GM12878 (cell line): ENCODE measurements at regions not wholly inside any gene's neighbourhood (a gene's known extent, or its start where the extent isn't known, plus 50 kb on each side); places are given as distances from the start of the nearest gene placed in this dataset.

Experiments
- ATAC-seq: fragments of 200-7000 bp; cut with Tn5 transposase; 3 replicates; pipeline ENCODE4 v1.9.1; 2020; ENCODE audit warnings: mild to moderate bottlenecking, moderate library complexity
- BruUV-seq: library from RNA; stranded (reverse); fragments of 400-500 nt; replicated peaks from 2 replicates; lab custom pipeline; 2021; lab: Mats Ljungman, UMichigan
- CTCF ChIA-PET: fragments of 300-600 bp; sonication (Branson Sonifier 250); formaldehyde crosslinking; extraction: SDS; loops from one replicate; lab custom pipeline; 2021; ENCODE audit warnings: inconsistent platforms; lab: Yijun Ruan, JAX
- POLR2A ChIA-PET: fragments of 350-600 bp; formaldehyde crosslinking; extraction: SDS; loops from one replicate; lab custom pipeline; 2021; ENCODE audit warnings: inconsistent platforms; lab: Charles Lee
- RAD21 ChIA-PET: fragments of 300-600 bp; sonication (Branson Sonifier 250); formaldehyde crosslinking; loops from one replicate; lab custom pipeline; 2023; ENCODE audit warnings: antibody characterized with exemption; ENCODE audit not compliant: unreplicated experiment; lab: Charles Lee
- SMC1A ChIA-PET: fragments of 300-600 bp; sonication (Branson Sonifier 250); formaldehyde crosslinking; loops from one replicate; lab custom pipeline; 2023; ENCODE audit not compliant: unreplicated experiment, uncharacterized antibody; lab: Charles Lee
- DNase-seq: peaks from one replicate; pipeline ENCODE4 v3.0.0-alpha.2; 2011; ENCODE audit warnings: low read depth, low spot score
- FAIRE-seq: peaks from 3 replicates; lab custom pipeline; 2011; peaks lifted over from hg19 to GRCh38; lab: Jason Lieb, UNC
- H2AFZ ChIP-seq: 2 replicates; pipeline ENCODE4 v1.6.0; 2011; ENCODE audit warnings: low read depth, low read length, control low read depth; ENCODE audit not compliant: control insufficient read depth
- H3K27ac ChIP-seq: 2 replicates; pipeline ENCODE4 v1.5.1; 2011; ENCODE audit warnings: control low read depth; ENCODE audit not compliant: control insufficient read depth, insufficient read depth
- H3K27me3 ChIP-seq, 2 experiments: replicated peaks in 1 of 2; 2 replicates each; pipeline versions ENCODE4 v1.6.0 to v1.6.1; 2011; ENCODE audit warnings: low read length in 1 of 2; ENCODE audit not compliant: control insufficient read depth in 2 of 2, insufficient read depth in 2 of 2
- H3K36me3 ChIP-seq, 2 experiments: 2 replicates each; pipeline ENCODE4 v1.5.1; 2011; ENCODE audit warnings: low read length in 1 of 2; ENCODE audit not compliant: control insufficient read depth in 2 of 2, insufficient read depth in 2 of 2
- H3K4me1 ChIP-seq: 2 replicates; pipeline ENCODE4 v1.6.1; 2011; ENCODE audit warnings: mild to moderate bottlenecking, low read length, moderate library complexity, mixed read lengths; ENCODE audit not compliant: control insufficient read depth, insufficient read depth
- H3K4me2 ChIP-seq: 2 replicates; pipeline ENCODE4 v1.6.0; 2011; ENCODE audit warnings: control low read depth; ENCODE audit not compliant: control insufficient read depth, insufficient read depth
- H3K4me3 ChIP-seq: fragments of 200-600 bp; sonication (generic); 2 replicates; pipeline ENCODE4 v1.5.1; 2016
- H3K79me2 ChIP-seq: 2 replicates; pipeline ENCODE4 v1.6.0; 2011; ENCODE audit warnings: low read length; ENCODE audit not compliant: control insufficient read depth, insufficient read depth
- H3K9ac ChIP-seq: 2 replicates; pipeline ENCODE4 v1.8.0; 2011; ENCODE audit warnings: low read length, control low read depth, mixed read lengths; ENCODE audit not compliant: control insufficient read depth, insufficient read depth
- H3K9me3 ChIP-seq: replicated peaks from 3 replicates; pipeline ENCODE4 v1.5.1; 2011; ENCODE audit warnings: mild to moderate bottlenecking, low read length; ENCODE audit not compliant: control insufficient read depth, insufficient read depth
- H4K20me1 ChIP-seq: 2 replicates; pipeline ENCODE4 v1.6.0; 2011; ENCODE audit not compliant: control insufficient read depth, insufficient read depth
- CEBPB ChIP-seq, 2 experiments: fragments of 150-350 bp in 1 of 2; IDR thresholded peaks; 2 replicates each; pipeline ENCODE4 v1.6.1; 2012 to 2014; ENCODE audit warnings: low read depth in 2 of 2, low read length in 2 of 2, borderline replicate concordance in 1 of 2, inconsistent platforms in 1 of 2
- CHD4 ChIP-seq: fragments of 200-600 bp; sonication (generic); IDR thresholded peaks from 2 replicates; pipeline ENCODE4 v1.6.1; 2016; ENCODE audit warnings: mild to moderate bottlenecking
- EP300 ChIP-seq, 2 experiments: fragments of 150-350 bp in 1 of 2; IDR thresholded peaks; 2 replicates each; pipeline ENCODE4 v1.6.1; 2011 to 2012; ENCODE audit warnings: low read depth in 2 of 2, low read length in 2 of 2, borderline replicate concordance in 1 of 2, improper control_type of control experiment in 1 of 2, inconsistent platforms in 1 of 2; ENCODE audit not compliant: control insufficient read depth in 1 of 2
- JUND ChIP-seq: IDR thresholded peaks from 2 replicates; pipeline ENCODE4 v1.6.1; 2012; ENCODE audit warnings: low read depth, mild to moderate bottlenecking, low read length, improper control_type of control experiment, moderate library complexity
- MYB ChIP-seq: fragments of 150-350 bp; IDR thresholded peaks from 2 replicates; pipeline ENCODE4 v1.6.1; 2014; ENCODE audit warnings: mild to moderate bottlenecking, low read depth, low read length, borderline replicate concordance
- RAD21 ChIP-seq: IDR thresholded peaks from 2 replicates; pipeline ENCODE4 v1.6.1; 2011; ENCODE audit warnings: mild to moderate bottlenecking, low read depth, low read length, moderate library complexity; ENCODE audit not compliant: insufficient read depth
- RBBP5 ChIP-seq: fragments of 200-600 bp; sonication (generic); conservative IDR thresholded peaks from 2 replicates; pipeline ENCODE4 v1.6.1; 2016
- RELA ChIP-seq: fragments of 450-650 bp; IDR thresholded peaks from 2 replicates; pipeline ENCODE4 v1.8.0; 2014; ENCODE audit warnings: borderline replicate concordance; ENCODE audit not compliant: partially characterized antibody
- SMAD1 ChIP-seq: fragments of 450-650 bp; IDR thresholded peaks from 2 replicates; pipeline ENCODE4 v1.6.1; 2018; ENCODE audit warnings: mild to moderate bottlenecking, low read depth; ENCODE audit not compliant: partially characterized antibody
- SMC3 ChIP-seq: IDR thresholded peaks from 2 replicates; pipeline ENCODE4 v1.6.1; 2011; ENCODE audit warnings: low read length, improper control_type of control experiment, borderline replicate concordance
- STAT3 ChIP-seq: IDR thresholded peaks from 2 replicates; pipeline ENCODE4 v1.6.1; 2011; ENCODE audit warnings: low read depth, low read length, improper control_type of control experiment
- SUPT20H ChIP-seq: IDR thresholded peaks from 2 replicates; pipeline ENCODE4 v1.6.1; 2011; ENCODE audit warnings: low read depth, mild to moderate bottlenecking, low read length, moderate library complexity, borderline replicate concordance; ENCODE audit not compliant: control insufficient read depth
- TCF3 ChIP-seq: IDR thresholded peaks from 2 replicates; pipeline ENCODE4 v1.6.1; 2012; ENCODE audit warnings: low read depth, mild to moderate bottlenecking, low read length, borderline replicate concordance; ENCODE audit not compliant: insufficient read depth
- WGBS: methylation state at CpG from one replicate; pipeline ENCODE4 v1.1.6; 2016; ENCODE audit warnings: low lambda C conversion rate; ENCODE audit not compliant: insufficient replicate concordance, insufficient coverage; ENCODE audit errors: missing lambda C conversion rate; 5-methylcytosine and 5-hydroxymethylcytosine counted together
- in situ Hi-C: fragments of 300-500 bp; cut with MboI; formaldehyde crosslinking; loops from 9 replicates; pipeline ENCODE4 v1.14.3; 2018; ENCODE audit warnings: mixed read lengths
- intact Hi-C: fragments of 100-400 bp; cut with micrococcal nuclease; formaldehyde crosslinking; loops from one replicate; pipeline ENCODE4 v1.14.2; 2022; ENCODE audit not compliant: unreplicated experiment
- TF ChIP-seq, protein P1 (sequence below): fragments of 150-350 bp; IDR thresholded peaks from 2 replicates; pipeline ENCODE4 v1.6.1; 2016; ENCODE audit warnings: low read depth, low read length

DNA sequence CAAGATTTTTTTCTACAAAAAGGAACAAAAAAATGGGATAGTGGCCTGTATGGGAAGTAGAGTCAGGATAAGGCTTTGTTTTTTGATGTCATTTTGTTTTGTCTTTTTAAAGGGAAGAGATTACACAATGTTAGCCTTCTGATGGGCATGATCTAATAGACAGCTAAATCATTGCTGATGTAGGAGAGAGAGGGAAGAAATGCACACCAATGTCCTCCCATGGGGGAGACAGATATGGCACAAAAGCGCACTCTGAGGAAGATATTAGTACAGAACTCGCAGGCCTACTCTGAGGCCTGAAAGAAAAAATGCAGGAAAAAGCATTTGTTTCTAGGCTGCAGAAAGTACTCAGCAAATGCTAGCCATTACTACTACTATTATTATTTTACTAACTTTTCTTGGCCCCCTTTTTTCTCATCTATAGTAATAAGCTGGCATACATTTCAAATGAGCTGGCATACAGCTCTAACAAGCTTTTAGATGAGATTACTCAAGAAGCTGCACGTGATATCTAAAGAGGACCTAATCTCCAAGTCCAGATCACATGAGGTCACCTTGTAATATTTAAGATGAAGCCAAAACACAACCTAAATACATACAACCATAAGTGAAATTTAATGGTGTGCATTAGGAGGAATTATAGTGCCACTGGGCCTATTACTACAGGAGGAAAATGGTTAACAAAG, 269.4 kb upstream of the TANK start:
- Histone ChIP-seq H3K9ac (no peak overlapping the region), H3K27me3 (no peaks in the 10 kb centered on the region), H3K9me3 (no peaks in the 10 kb centered on the region), H3K27ac (no peak overlapping the region), H3K4me1 (no peaks in the 10 kb centered on the region), H4K20me1 (no peaks in the 10 kb centered on the region), H3K4me3 (no peak overlapping the region), H3K79me2 (no peaks in the 10 kb centered on the region), H3K4me2 (no peak overlapping the region), H2AFZ (no peak overlapping the region), H3K36me3 (no peaks in the 10 kb centered on the region)
- no peak for FAIRE-seq
- intact Hi-C loops (no loop called here), in situ Hi-C loops (no loop called here)
- POLR2A ChIA-PET, result no interaction called here
- no peak for DNase-seq
- no TSS peak for BruUV-seq
- WGBS, result 31% methylated on average over 3 of the region's 3 CpGs
- SMC1A ChIA-PET, result interaction anchor here (1.2 kb wide), 1 partner anchor 12 kb away, joined by 3 read pairs; no protein-coding TSS in a partner anchor
- CTCF ChIA-PET, result interaction anchor here (1.0 kb wide), 1 partner anchor 113 kb away, joined by 3 read pairs; no protein-coding TSS in a partner anchor
- ATAC-seq, result no peak
- TF ChIP-seq SMC3 (no peak), CHD4 (no peak), SMAD1 (no peak), RAD21 (no peak), MYB (no peak), TCF3 (no peak), SUPT20H (no peak), CEBPB (IDR thresholded peaks at IDR 0.05; ENCODE audit: borderline replicate concordance in 1 of 2, low read depth in 2 of 2, low read length in 2 of 2) (no peak), JUND (no peak), STAT3 (no peak), RBBP5 (no peak), RELA (no peak), EP300 (IDR thresholded peaks at IDR 0.05; ENCODE audit: borderline replicate concordance in 1 of 2, control insufficient read depth in 1 of 2, low read depth in 2 of 2, low read length in 2 of 2) (no peak)
- TF ChIP-seq, protein P1, sequence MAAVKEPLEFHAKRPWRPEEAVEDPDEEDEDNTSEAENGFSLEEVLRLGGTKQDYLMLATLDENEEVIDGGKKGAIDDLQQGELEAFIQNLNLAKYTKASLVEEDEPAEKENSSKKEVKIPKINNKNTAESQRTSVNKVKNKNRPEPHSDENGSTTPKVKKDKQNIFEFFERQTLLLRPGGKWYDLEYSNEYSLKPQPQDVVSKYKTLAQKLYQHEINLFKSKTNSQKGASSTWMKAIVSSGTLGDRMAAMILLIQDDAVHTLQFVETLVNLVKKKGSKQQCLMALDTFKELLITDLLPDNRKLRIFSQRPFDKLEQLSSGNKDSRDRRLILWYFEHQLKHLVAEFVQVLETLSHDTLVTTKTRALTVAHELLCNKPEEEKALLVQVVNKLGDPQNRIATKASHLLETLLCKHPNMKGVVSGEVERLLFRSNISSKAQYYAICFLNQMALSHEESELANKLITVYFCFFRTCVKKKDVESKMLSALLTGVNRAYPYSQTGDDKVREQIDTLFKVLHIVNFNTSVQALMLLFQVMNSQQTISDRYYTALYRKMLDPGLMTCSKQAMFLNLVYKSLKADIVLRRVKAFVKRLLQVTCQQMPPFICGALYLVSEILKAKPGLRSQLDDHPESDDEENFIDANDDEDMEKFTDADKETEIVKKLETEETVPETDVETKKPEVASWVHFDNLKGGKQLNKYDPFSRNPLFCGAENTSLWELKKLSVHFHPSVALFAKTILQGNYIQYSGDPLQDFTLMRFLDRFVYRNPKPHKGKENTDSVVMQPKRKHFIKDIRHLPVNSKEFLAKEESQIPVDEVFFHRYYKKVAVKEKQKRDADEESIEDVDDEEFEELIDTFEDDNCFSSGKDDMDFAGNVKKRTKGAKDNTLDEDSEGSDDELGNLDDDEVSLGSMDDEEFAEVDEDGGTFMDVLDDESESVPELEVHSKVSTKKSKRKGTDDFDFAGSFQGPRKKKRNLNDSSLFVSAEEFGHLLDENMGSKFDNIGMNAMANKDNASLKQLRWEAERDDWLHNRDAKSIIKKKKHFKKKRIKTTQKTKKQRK, result no peak
- RAD21 ChIA-PET, result no interaction called here
